OCI-LY1 (cell line): ENCODE measurements at regions not wholly inside any gene's neighbourhood (a gene's known extent, or its start where the extent isn't known, plus 50 kb on each side); places are given as distances from the start of the nearest gene placed in this dataset.

Experiments used
- CTCF ChIP-seq: fragments of 200-600 bp; sonication (generic), shearing (Covaris generic); IDR thresholded peaks from 2 replicates; pipeline ENCODE4 v1.5.1; 2017; ENCODE audit warnings: mild to moderate bottlenecking, antibody characterized with exemption, low read length, moderate library complexity, mixed read lengths
- EZH2 ChIP-seq: fragments of 200-600 bp; sonication (generic), shearing (Covaris generic); IDR thresholded peaks from 2 replicates; pipeline ENCODE4 v1.8.0; 2017; ENCODE audit warnings: borderline replicate concordance, mixed run types, mild to moderate bottlenecking, antibody characterized with exemption, low read length, moderate library complexity, mixed read lengths

DNA sequence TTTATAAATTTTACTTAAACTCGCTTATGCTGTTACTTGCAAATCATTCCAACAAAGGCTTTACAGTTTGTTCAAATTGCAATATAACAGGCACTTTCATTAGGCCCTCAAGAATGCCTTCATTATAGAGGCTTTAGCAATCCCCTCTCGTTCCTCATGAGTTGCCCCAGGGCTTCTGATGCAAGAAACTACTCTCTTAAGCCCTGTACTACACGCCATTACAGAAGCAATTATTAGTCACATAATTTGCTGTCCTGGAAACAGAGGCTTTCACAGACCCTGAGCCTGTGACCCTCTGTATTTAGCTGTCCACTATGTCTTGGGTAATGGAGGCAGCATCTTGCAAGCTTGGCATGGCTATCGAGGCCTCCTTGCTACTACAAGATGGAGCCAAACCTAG lies 965.9 kb upstream of the DIAPH2 start:
- TF ChIP-seq CTCF (no peak), EZH2 (no peak)
